GM12873 (cell line): ENCODE measurements at regions not wholly inside any gene's neighbourhood (a gene's known extent, or its start where the extent isn't known, plus 50 kb on each side); places are given as distances from the start of the nearest gene placed in this dataset.

Source experiments
- CTCF ChIP-seq: IDR thresholded peaks from 2 replicates; pipeline ENCODE4 v1.5.1; 2012; ENCODE audit warnings: low read depth, mild to moderate bottlenecking, moderate library complexity, low read length, control low read depth; ENCODE audit not compliant: insufficient read depth; ENCODE audit errors: missing control alignments

DNA sequence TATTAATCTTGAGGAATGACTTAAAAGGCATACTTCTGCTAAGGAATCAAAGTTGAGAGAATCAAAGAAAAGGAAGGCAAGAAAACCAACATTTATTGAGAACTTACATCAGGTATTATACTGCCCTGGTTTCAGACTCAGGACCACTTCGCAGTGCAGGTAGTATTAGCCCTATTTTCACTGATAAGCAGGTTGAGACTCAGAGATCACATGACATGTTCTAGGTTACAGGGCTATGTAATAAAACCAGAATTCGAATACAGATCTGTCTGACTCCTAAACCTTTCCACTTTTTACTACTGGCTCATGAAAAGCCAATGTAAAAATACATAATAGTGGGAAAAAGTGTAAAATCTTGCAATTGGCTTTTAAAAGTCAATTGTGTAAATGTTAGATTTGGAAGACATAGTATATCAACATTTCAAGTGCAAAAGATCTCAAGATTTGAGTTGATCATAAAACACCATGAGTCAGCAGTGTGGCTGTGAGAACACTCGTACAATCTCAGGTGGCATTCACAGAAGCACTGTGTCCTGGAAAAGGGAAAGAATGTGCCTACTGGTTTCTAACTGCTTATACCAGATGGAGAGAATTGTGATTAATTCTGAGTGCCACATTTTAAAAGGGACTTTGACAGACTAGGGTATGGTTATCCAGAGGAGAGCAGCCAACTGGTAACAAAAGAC is 195.8 kb upstream of the MKLN1 start:
- no peak for TF ChIP-seq CTCF

DNA sequence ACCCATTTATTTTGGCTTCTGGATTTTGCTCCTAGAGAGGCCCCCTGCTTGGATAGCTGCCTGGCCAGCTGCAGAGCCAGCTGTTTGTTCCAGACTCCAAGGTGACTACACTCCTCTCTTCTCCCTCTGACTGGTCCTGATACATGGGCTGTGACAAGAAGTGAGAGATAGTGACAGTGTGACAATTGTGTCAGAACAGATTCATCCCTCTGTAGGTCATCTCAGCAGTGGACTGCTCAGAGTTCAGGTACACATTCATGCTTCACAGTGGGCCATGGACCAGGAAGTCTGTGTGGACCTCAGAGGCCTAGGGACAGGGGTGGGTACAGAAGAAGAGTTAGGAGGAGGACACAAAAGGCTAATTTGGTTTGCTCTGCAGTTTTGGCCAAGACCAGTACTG is 188.2 kb upstream of the MKLN1 start:
- no peak for TF ChIP-seq CTCF

DNA sequence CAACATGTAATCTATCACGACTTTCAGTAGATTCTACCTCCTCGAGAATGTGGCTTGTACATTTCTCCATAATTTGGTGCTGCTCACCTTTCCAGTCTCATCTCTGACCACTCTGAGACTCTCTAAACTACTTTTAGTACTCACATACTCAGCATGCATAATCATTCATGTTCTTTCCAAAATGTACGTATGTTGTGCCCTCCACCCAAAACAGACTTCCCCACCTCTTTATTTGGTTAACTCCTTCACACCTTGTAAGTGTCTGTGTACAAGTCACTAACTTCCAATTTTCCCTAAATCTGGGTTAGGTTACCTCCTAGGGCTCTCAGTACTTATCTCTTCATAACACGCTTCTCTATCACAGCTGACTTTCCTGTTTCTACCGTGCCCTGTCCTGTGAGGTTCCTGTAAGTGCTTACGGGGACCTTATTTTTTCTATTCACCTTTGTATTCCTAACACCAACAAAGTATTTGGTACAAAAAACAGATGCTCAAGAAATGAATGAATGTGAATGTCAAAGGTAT is 186.2 kb upstream of the MKLN1 start:
- TF ChIP-seq CTCF, result no peak

- TF ChIP-seq CTCF, result no peak
Observed at GRCh38 chr7:131143869-131144268, 183.8 kb upstream of the MKLN1 start.

DNA sequence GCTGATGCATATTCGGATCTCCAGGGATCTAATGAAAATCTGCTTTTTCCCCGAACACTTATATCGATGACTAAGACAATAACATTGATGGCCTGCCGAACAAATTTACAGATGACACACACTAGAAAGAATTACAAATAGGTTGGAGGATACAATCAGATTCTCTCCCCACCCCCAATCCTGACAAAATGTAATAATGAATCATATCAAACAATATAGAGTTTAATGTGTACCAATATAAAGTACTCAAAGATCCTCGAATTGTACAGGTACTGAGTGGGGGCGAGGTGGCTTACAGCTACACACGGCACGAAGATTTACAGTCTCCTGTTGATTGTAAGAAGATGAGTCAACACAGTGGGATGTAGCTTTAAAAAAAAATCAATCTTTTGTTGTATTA is 182.7 kb upstream of the MKLN1 start:
- no peak for TF ChIP-seq CTCF

GRCh38 chr7:131145770-131146169 is 181.9 kb upstream of the MKLN1 start:
- no peak for TF ChIP-seq CTCF

DNA sequence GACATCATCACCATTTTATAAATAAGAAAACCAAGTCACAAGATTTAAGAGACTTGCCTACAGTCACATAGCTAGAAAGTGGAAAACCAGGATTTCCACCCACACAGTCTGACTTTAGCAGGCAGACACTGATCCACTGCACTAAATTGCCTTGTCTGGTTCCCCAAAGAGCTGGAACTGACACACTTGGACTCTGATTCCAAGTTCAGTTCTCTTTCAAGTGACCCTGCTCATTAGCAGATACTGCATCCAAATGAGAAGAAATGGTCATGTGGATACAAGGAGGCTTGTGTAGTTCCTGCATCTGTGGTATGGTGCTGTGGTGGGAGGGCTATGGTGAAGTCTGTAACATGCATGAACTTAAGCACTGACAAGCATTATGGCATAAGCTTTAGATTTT is 180.1 kb upstream of the MKLN1 start:
- TF ChIP-seq CTCF, result no peak
